Liver (tissue), 3 donors: ENCODE measurements at regions not wholly inside any gene's neighbourhood (a gene's known extent, or its start where the extent isn't known, plus 50 kb on each side); places are given as distances from the start of the nearest gene placed in this dataset.

Experiments
- JUND ChIP-seq, 2 donors: IDR thresholded peaks; 2 replicates each; pipeline ENCODE4 v1.6.1; 2016; ENCODE audit warnings: antibody characterized with exemption in 2 of 2
- RAD21 ChIP-seq, 2 donors: IDR thresholded peaks; 2 replicates each; pipeline ENCODE4 v1.6.1; 2016; ENCODE audit warnings: antibody characterized with exemption in 2 of 2, mild to moderate bottlenecking in 2 of 2
- YY1 ChIP-seq: IDR thresholded peaks from 2 replicates; pipeline ENCODE4 v1.6.1; 2016; ENCODE audit warnings: antibody characterized with exemption, mild to moderate bottlenecking
- TF ChIP-seq, protein P1 (sequence below): IDR thresholded peaks from 2 replicates; pipeline ENCODE4 v1.6.1; 2016; ENCODE audit warnings: antibody characterized with exemption
- TF ChIP-seq, protein P2 (sequence below): fragments of 150-350 bp; IDR thresholded peaks from 2 replicates; pipeline ENCODE4 v1.5.1; 2017; ENCODE audit warnings: improper control_type of control experiment, low read depth, low read length; ENCODE audit not compliant: missing input control
- donor health status: healthy.
- donor health status: healthy.

DNA sequence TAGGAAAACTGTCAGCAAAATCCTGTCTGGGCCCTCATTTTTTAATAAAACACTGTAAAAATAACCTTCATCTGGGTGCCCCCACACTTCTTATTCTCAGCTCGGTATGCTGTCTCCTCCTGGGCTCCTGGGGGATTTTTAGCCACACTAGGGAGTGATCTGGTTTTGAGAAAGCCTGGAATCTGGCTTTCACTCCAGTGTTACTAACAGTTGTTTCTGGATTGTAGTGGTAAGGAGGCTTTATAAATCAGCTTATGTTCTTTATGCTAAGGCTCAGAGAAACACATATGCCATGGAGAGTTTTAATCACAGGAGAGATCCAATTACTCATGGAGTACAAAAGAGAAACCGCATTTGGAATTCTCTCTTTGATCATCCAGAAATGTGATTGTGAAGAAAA, 744.3 kb upstream of the SOX11 start:
- TF ChIP-seq RAD21 (IDR thresholded peaks at IDR 0.05) (no peak), JUND (IDR thresholded peaks at IDR 0.05) (no peak), YY1 (no peak)
- TF ChIP-seq, protein P1, sequence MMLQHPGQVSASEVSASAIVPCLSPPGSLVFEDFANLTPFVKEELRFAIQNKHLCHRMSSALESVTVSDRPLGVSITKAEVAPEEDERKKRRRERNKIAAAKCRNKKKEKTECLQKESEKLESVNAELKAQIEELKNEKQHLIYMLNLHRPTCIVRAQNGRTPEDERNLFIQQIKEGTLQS: no peak
- TF ChIP-seq, protein P2, sequence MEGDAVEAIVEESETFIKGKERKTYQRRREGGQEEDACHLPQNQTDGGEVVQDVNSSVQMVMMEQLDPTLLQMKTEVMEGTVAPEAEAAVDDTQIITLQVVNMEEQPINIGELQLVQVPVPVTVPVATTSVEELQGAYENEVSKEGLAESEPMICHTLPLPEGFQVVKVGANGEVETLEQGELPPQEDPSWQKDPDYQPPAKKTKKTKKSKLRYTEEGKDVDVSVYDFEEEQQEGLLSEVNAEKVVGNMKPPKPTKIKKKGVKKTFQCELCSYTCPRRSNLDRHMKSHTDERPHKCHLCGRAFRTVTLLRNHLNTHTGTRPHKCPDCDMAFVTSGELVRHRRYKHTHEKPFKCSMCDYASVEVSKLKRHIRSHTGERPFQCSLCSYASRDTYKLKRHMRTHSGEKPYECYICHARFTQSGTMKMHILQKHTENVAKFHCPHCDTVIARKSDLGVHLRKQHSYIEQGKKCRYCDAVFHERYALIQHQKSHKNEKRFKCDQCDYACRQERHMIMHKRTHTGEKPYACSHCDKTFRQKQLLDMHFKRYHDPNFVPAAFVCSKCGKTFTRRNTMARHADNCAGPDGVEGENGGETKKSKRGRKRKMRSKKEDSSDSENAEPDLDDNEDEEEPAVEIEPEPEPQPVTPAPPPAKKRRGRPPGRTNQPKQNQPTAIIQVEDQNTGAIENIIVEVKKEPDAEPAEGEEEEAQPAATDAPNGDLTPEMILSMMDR: no peak
